GM19239 (cell line): ENCODE measurements at regions not wholly inside any gene's neighbourhood (a gene's known extent, or its start where the extent isn't known, plus 50 kb on each side); places are given as distances from the start of the nearest gene placed in this dataset.
"Not testable (repeated sequence)": the region's sequence is repeated elsewhere in the genome, so short reads cannot be mapped to it uniquely, and the experiment has no call there.

Experiments used
- DNase-seq: peaks from one replicate; pipeline ENCODE4 v3.0.0; 2011; ENCODE audit warnings: low spot score; ENCODE audit not compliant: insufficient read length
- FAIRE-seq: peaks from 2 replicates; lab custom pipeline; 2011; peaks lifted over from hg19 to GRCh38; lab: Jason Lieb, UNC

GRCh38 chr9:33734247-33734940, 61.0 kb upstream of the PRSS3 start:
- FAIRE-seq, DNase-seq: not testable (repeated sequence)

GRCh38 chr9:33734941-33735835, 60.2 kb upstream of the PRSS3 start:
- not testable (repeated sequence) for DNase-seq, FAIRE-seq

- FAIRE-seq (peak; percentile 82), DNase-seq (no peak)
Observed at GRCh38 chr9:33737811-33738606, 57.4 kb upstream of the PRSS3 start.

- no peak for FAIRE-seq
- no peak for DNase-seq
Observed at GRCh38 chr9:33739398-33739797, 56.0 kb upstream of the PRSS3 start.

- no peak for FAIRE-seq
- DNase-seq = no peak
Observed at GRCh38 chr9:33740075-33740474, 55.3 kb upstream of the PRSS3 start.

- DNase-seq, FAIRE-seq: not testable (repeated sequence)
Observed at GRCh38 chr9:33740958-33741357, 54.4 kb upstream of the PRSS3 start.

- FAIRE-seq = no peak
- DNase-seq = no peak
Observed at GRCh38 chr9:33742051-33742450, 53.3 kb upstream of the PRSS3 start.

- FAIRE-seq (no peak), DNase-seq (no peak)
Observed at GRCh38 chr9:33742519-33742918, 52.8 kb upstream of the PRSS3 start.
